K562 (cell line): ENCODE measurements at regions not wholly inside any gene's neighbourhood (a gene's known extent, or its start where the extent isn't known, plus 50 kb on each side); places are given as distances from the start of the nearest gene placed in this dataset.

ENCODE experiments used
- ATAC-seq: fragments of 200-7000 bp; cut with Tn5 transposase; 3 replicates; pipeline ENCODE4 v1.9.1; 2020; ENCODE audit warnings: moderate library complexity
- BruUV-seq: library from RNA; stranded (reverse); fragments of 400-500 nt; replicated peaks from 2 replicates; lab custom pipeline; 2021; lab: Mats Ljungman, UMichigan
- CTCF ChIA-PET: fragments of 300-600 bp; formaldehyde crosslinking; extraction: SDS; loops from one replicate; lab custom pipeline; 2021; ENCODE audit warnings: low intra/inter-chr PET ratio; lab: Yijun Ruan, JAX
- POLR2A ChIA-PET: fragments of 300-600, 350-650 bp; sonication (Branson Sonifier 250); formaldehyde crosslinking; extraction: SDS; loops from one replicate; lab custom pipeline; 2021; ENCODE audit warnings: antibody characterized with exemption, inconsistent platforms; lab: Yijun Ruan, JAX
- DNase-seq, 4 experiments: peaks; one replicate each; pipeline versions ENCODE4 v3.0.0 to v3.0.0-alpha.2; 2011 to 2018; ENCODE audit warnings: low spot score in 3 of 4, mixed read lengths in 3 of 4; ENCODE audit errors: extremely low read depth in 1 of 4
- FAIRE-seq: peaks from 2 replicates; lab custom pipeline; 2011; peaks lifted over from hg19 to GRCh38; lab: Jason Lieb, UNC
- H2AFZ ChIP-seq: 2 replicates; pipeline ENCODE4 v1.6.0; 2011; ENCODE audit warnings: low read depth, low read length, control low read depth, inconsistent platforms
- H3K27ac ChIP-seq: fragments of 200-600 bp; 3 replicates; pipeline ENCODE4 v1.8.0; 2011; ENCODE audit warnings: low read depth, mild to moderate bottlenecking, control low read depth, inconsistent platforms, low read length, moderate library complexity, mixed read lengths; ENCODE audit errors: extremely low read depth
- H3K27me3 ChIP-seq, 2 experiments: fragments of 300-600 bp in 1 of 2; 2 replicates in 1 of 2; 3 replicates in 1 of 2; pipeline versions ENCODE4 v1.6.0 to v1.8.0; 2011; ENCODE audit warnings: inconsistent platforms in 2 of 2, low read length in 2 of 2, mild to moderate bottlenecking in 1 of 2, mixed read lengths in 1 of 2, moderate library complexity in 1 of 2; ENCODE audit not compliant: control insufficient read depth in 2 of 2, insufficient read depth in 2 of 2
- H3K36me3 ChIP-seq: fragments of 300-600 bp; 3 replicates; pipeline ENCODE4 v1.8.0; 2011; ENCODE audit warnings: mild to moderate bottlenecking, low read length, inconsistent platforms; ENCODE audit not compliant: control insufficient read depth, insufficient read depth
- H3K4me1 ChIP-seq, 2 experiments: fragments of 200-600 bp in 1 of 2; replicated peaks in 1 of 2; 2 replicates in 1 of 2; 3 replicates in 1 of 2; pipeline versions ENCODE4 v1.5.1 to v1.8.0; 2011; ENCODE audit warnings: inconsistent platforms in 2 of 2, low read length in 2 of 2, mild to moderate bottlenecking in 1 of 2, mixed read lengths in 1 of 2, moderate library complexity in 1 of 2; ENCODE audit not compliant: control insufficient read depth in 2 of 2, insufficient read depth in 2 of 2
- H3K4me2 ChIP-seq: 2 replicates; pipeline ENCODE4 v1.6.1; 2011; ENCODE audit warnings: low read length, control low read depth, inconsistent platforms, mixed read lengths; ENCODE audit not compliant: insufficient read depth
- H3K4me3 ChIP-seq: fragments of 200-600 bp; sonication (generic), shearing (Covaris generic); 2 replicates; pipeline ENCODE4 v1.5.1; 2016; ENCODE audit warnings: control low read depth, inconsistent platforms
- H3K79me2 ChIP-seq: fragments of 200-600 bp; 3 replicates; pipeline ENCODE4 v1.8.0; 2011; ENCODE audit warnings: low read length, inconsistent platforms; ENCODE audit not compliant: control insufficient read depth, insufficient read depth
- H3K9ac ChIP-seq, 2 experiments: 2 replicates each; pipeline versions ENCODE4 v1.6.0 to v1.6.1; 2011; ENCODE audit warnings: low read depth in 2 of 2, low read length in 2 of 2, control low read depth in 1 of 2, inconsistent platforms in 1 of 2, mild to moderate bottlenecking in 1 of 2, mixed read lengths in 1 of 2; ENCODE audit not compliant: insufficient read depth in 1 of 2
- H3K9me1 ChIP-seq: one replicate; pipeline ENCODE4 v1.6.0; 2011; ENCODE audit warnings: inconsistent platforms, mild to moderate bottlenecking, low read length, moderate library complexity; ENCODE audit not compliant: control insufficient read depth, insufficient read depth
- H3K9me3 ChIP-seq: replicated peaks from 2 replicates; pipeline ENCODE4 v1.5.1; 2011; ENCODE audit warnings: low read depth, low read length, inconsistent platforms; ENCODE audit not compliant: control insufficient read depth, insufficient read depth
- H4K20me1 ChIP-seq: replicated peaks from 2 replicates; pipeline ENCODE4 v1.6.1; 2011; ENCODE audit warnings: low read length, inconsistent platforms, mixed read lengths; ENCODE audit not compliant: control insufficient read depth, insufficient read depth
- ARHGAP35 ChIP-seq: fragments of 450-650 bp; IDR thresholded peaks from 2 replicates; pipeline ENCODE4 v1.6.1; 2018; ENCODE audit not compliant: partially characterized antibody
- BACH1 ChIP-seq: fragments of 200-800 bp; sonication (Bioruptor generic); IDR thresholded peaks from 2 replicates; pipeline ENCODE4 v1.6.1; 2016; ENCODE audit warnings: missing genetic modification characterization, missing compliant biosample characterization
- CREB1 ChIP-seq, 2 experiments: sonication (generic) in 1 of 2; formaldehyde crosslinking in 1 of 2; IDR thresholded peaks; 2 replicates each; pipeline versions ENCODE4 v1.6.1 to v1.8.0; 2012 to 2022; ENCODE audit warnings: inconsistent platforms in 1 of 2, mild to moderate bottlenecking in 1 of 2, missing genetic modification reagents in 1 of 2, moderate library complexity in 1 of 2
- CTCF ChIP-seq, 3 experiments: IDR thresholded peaks in 2 of 3; conservative IDR thresholded peaks in 1 of 3; 2 replicates each; pipeline ENCODE4 v1.5.1; 2011 to 2012; ENCODE audit warnings: low read length in 3 of 3, mild to moderate bottlenecking in 3 of 3, control low read depth in 2 of 3, improper control_type of control experiment in 1 of 3, inconsistent platforms in 1 of 3, low read depth in 1 of 3, mixed read lengths in 1 of 3, moderate library complexity in 1 of 3; ENCODE audit not compliant: insufficient read depth in 2 of 3
- DDX20 ChIP-seq: fragments of 450-650 bp; IDR thresholded peaks from 2 replicates; pipeline ENCODE4 v1.6.1; 2016; ENCODE audit warnings: missing genetic modification characterization, low read depth, mild to moderate bottlenecking, missing compliant biosample characterization, moderate library complexity
- FOXP1 ChIP-seq: sonication (generic); formaldehyde crosslinking; IDR thresholded peaks from 2 replicates; pipeline ENCODE4 v1.8.0; 2022; ENCODE audit warnings: mild to moderate bottlenecking, missing genetic modification reagents
- MTA2 ChIP-seq: fragments of 450-650 bp; IDR thresholded peaks from 2 replicates; pipeline ENCODE4 v1.6.1; 2016; ENCODE audit warnings: low read depth
- POLR2B ChIP-seq: fragments of 450-650 bp; IDR thresholded peaks from 2 replicates; pipeline ENCODE4 v1.6.1; 2018; ENCODE audit warnings: low read depth; ENCODE audit not compliant: partially characterized antibody
- PRPF4 ChIP-seq: fragments of 200-400 bp; formaldehyde crosslinking; IDR thresholded peaks from one replicate; pipeline ENCODE4 v1.6.1; 2017; ENCODE audit warnings: low read length, low read depth, mild to moderate bottlenecking; ENCODE audit not compliant: insufficient read depth, poor library complexity, severe bottlenecking
- RREB1 ChIP-seq: fragments of 250-450 bp; sonication (Bioruptor Pico); IDR thresholded peaks from 2 replicates; pipeline ENCODE4 v1.4.0; 2020
- SMC3 ChIP-seq: conservative IDR thresholded peaks from 2 replicates; pipeline ENCODE4 v1.6.1; 2011; ENCODE audit warnings: low read depth, low read length, improper control_type of control experiment; ENCODE audit not compliant: insufficient read depth
- TAL1 ChIP-seq: fragments of 450-650 bp; IDR thresholded peaks from 2 replicates; pipeline ENCODE4 v1.6.1; 2016; ENCODE audit warnings: mild to moderate bottlenecking
- TCFL5 ChIP-seq: fragments of 250-450 bp; sonication (Bioruptor Pico); conservative IDR thresholded peaks from 2 replicates; pipeline ENCODE4 v1.6.1; 2021; ENCODE audit warnings: mild to moderate bottlenecking, moderate library complexity, matching md5 sums
- ZNF398 ChIP-seq: fragments of 250-450 bp; sonication (Bioruptor Pico); IDR thresholded peaks from 2 replicates; pipeline ENCODE4 v1.8.0; 2021; ENCODE audit warnings: moderate library complexity, mild to moderate bottlenecking, inconsistent platforms
- ZZZ3 ChIP-seq: fragments of 450-650 bp; IDR thresholded peaks from 2 replicates; pipeline ENCODE4 v1.6.1; 2016; ENCODE audit warnings: antibody characterized with exemption, mild to moderate bottlenecking, moderate library complexity
- WGBS: fragments of 100-300 bp; shearing (Covaris generic); methylation state at CpG from one replicate; pipeline ENCODE4 v1.1.6; 2016; ENCODE audit warnings: low coverage, mixed read lengths; ENCODE audit not compliant: insufficient coverage; ENCODE audit errors: missing lambda C conversion rate; 5-methylcytosine and 5-hydroxymethylcytosine counted together
- in situ Hi-C: fragments of 300-500 bp; cut with MboI; formaldehyde crosslinking; loops from 4 replicates; pipeline ENCODE4 v1.15.0; 2018; ENCODE audit warnings: inconsistent platforms, mixed read lengths
- intact Hi-C: fragments of 100-400 bp; cut with micrococcal nuclease; formaldehyde crosslinking; loops from 2 replicates; pipeline ENCODE4 v1.14.2; 2022

GRCh38 chr5:97919719-97920118, 736.7 kb upstream of the RIOK2 start:
- Histone ChIP-seq H3K4me1 (no peaks in the 10 kb centered on the region), H3K36me3 (no peaks in the 10 kb centered on the region), H3K9me3 (no peaks in the 10 kb centered on the region), H3K9me1 (no peaks in the 10 kb centered on the region), H3K27ac (no peak overlapping the region), H3K4me3 (no peak overlapping the region), H3K27me3 (no peaks in the 10 kb centered on the region), H4K20me1 (no peaks in the 10 kb centered on the region), H3K79me2 (no peaks in the 10 kb centered on the region), H2AFZ (no peak overlapping the region), H3K4me2 (no peak overlapping the region), H3K9ac (no peak overlapping the region)
- ChIA-PET POLR2A (no interaction called here), CTCF (no interaction called here)
- ATAC-seq (no peak), DNase-seq (no peak), FAIRE-seq (no peak)
- intact Hi-C loops (no loop called here), in situ Hi-C loops (no loop called here)
- BruUV-seq = no TSS peak
- 3% methylated on average over 4 of the region's 4 CpGs for WGBS
- no peak for TF ChIP-seq POLR2B
- TF ChIP-seq TCFL5 (CRISPR knock-in tag) = no peak
- no peak for TF ChIP-seq DDX20 (tag)
- no peak for TF ChIP-seq ZNF398 (CRISPR knock-in tag)
- TF ChIP-seq SMC3 = no peak
- no peak for TF ChIP-seq PRPF4
- TF ChIP-seq MTA2 = no peak
- no peak for TF ChIP-seq TAL1
- no peak for TF ChIP-seq FOXP1 (CRISPR knock-in tag)
- no peak for TF ChIP-seq ARHGAP35
- no peak for TF ChIP-seq BACH1 (tag)
- TF ChIP-seq ZZZ3 = no peak
- TF ChIP-seq CREB1 (IDR thresholded peaks at IDR 0.05) = no peak
- TF ChIP-seq CREB1 (CRISPR knock-in tag; IDR thresholded peaks at IDR 0.05) = no peak
- TF ChIP-seq CTCF (IDR thresholded peaks at IDR 0.05 in 2 of 3, conservative IDR thresholded peaks at IDR 0.05 in 1 of 3; ENCODE audit: insufficient read depth in 2 of 3, low read depth in 1 of 3, low read length in 3 of 3) = no peak
- TF ChIP-seq RREB1 = no peak
